ENCODE measurements at regions not wholly inside any gene's neighbourhood (a gene's known extent, or its start where the extent isn't known, plus 50 kb on each side); places are given as distances from the start of the nearest gene placed in this dataset.

- TF ChIP-seq, protein P1, sequence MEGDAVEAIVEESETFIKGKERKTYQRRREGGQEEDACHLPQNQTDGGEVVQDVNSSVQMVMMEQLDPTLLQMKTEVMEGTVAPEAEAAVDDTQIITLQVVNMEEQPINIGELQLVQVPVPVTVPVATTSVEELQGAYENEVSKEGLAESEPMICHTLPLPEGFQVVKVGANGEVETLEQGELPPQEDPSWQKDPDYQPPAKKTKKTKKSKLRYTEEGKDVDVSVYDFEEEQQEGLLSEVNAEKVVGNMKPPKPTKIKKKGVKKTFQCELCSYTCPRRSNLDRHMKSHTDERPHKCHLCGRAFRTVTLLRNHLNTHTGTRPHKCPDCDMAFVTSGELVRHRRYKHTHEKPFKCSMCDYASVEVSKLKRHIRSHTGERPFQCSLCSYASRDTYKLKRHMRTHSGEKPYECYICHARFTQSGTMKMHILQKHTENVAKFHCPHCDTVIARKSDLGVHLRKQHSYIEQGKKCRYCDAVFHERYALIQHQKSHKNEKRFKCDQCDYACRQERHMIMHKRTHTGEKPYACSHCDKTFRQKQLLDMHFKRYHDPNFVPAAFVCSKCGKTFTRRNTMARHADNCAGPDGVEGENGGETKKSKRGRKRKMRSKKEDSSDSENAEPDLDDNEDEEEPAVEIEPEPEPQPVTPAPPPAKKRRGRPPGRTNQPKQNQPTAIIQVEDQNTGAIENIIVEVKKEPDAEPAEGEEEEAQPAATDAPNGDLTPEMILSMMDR (IDR thresholded peaks at IDR 0.05): no peak
- Mint-ChIP-seq H3K27ac (ENCODE audit: unreplicated experiment) (no peak overlapping the region), H3K9me3 (ENCODE audit: low read depth) (no peaks in the 10 kb centered on the region), H3K4me1 (ENCODE audit: low read depth) (no peaks in the 10 kb centered on the region), H3K36me3 (ENCODE audit: low read depth) (no peaks in the 10 kb centered on the region), H3K4me3 (ENCODE audit: unreplicated experiment) (no peak overlapping the region), H3K27me3 (ENCODE audit: low read depth) (peaks cover 16% of the 10 kb centered on the region)
- no peak for DNase-seq (ENCODE audit: low spot score)
Observed at GRCh38 chr3:102576651-102577050, 141.8 kb downstream of the ZPLD1 start.

- Mint-ChIP-seq H3K4me3 (ENCODE audit: unreplicated experiment) (no peak overlapping the region), H3K4me1 (ENCODE audit: low read depth) (no peaks in the 10 kb centered on the region), H3K27me3 (ENCODE audit: low read depth) (peaks cover 13% of the 10 kb centered on the region), H3K36me3 (ENCODE audit: low read depth) (no peaks in the 10 kb centered on the region), H3K27ac (ENCODE audit: unreplicated experiment) (no peak overlapping the region), H3K9me3 (ENCODE audit: low read depth) (no peaks in the 10 kb centered on the region)
- DNase-seq (ENCODE audit: low spot score): no peak
- TF ChIP-seq, protein P1 (IDR thresholded peaks at IDR 0.05): no peak
Observed at GRCh38 chr3:102577082-102577789, 142.4 kb downstream of the ZPLD1 start.

DNA sequence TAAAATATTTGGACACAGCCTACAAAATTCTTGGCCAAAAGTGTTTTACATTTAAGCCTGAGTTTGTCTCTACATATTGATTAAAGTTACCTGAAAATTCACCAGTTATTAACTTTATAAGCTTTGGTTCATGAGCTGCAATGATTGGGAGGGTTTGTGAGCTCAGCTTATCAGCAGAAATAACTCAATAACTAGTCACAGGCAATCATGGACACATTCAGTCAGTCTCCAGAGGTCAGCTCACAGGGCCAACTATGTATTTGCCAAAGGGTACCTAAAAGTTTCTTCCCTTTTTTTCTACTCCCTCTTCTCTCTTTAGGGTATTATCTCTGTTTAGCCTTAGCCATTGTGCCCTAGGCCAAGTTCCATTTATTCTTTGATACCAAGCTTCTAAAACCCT is 145.9 kb downstream of the ZPLD1 start:
- H3K27me3 Mint-ChIP-seq (ENCODE audit: low read depth): peaks cover 8% of the 10 kb centered on the region
- no peaks in the 10 kb centered on the region for H3K9me3 Mint-ChIP-seq (ENCODE audit: low read depth)
- no peak for DNase-seq (ENCODE audit: low spot score)
- no peaks in the 10 kb centered on the region for H3K36me3 Mint-ChIP-seq (ENCODE audit: low read depth)
- no peak overlapping the region for H3K27ac Mint-ChIP-seq (ENCODE audit: unreplicated experiment)
- TF ChIP-seq, protein P1 (IDR thresholded peaks at IDR 0.05): no peak
- no peak overlapping the region for H3K4me3 Mint-ChIP-seq (ENCODE audit: unreplicated experiment)
- no peaks in the 10 kb centered on the region for H3K4me1 Mint-ChIP-seq (ENCODE audit: low read depth)

GRCh38 chr3:102586485-102586884 is 151.7 kb downstream of the ZPLD1 start:
- TF ChIP-seq, protein P1 (IDR thresholded peaks at IDR 0.05): no peak

GRCh38 chr3:102593812-102594602 is 159.2 kb downstream of the ZPLD1 start:
- H3K36me3 Mint-ChIP-seq (ENCODE audit: low read depth): no peaks in the 10 kb centered on the region

More at GRCh38 chr3:102586485-102586884, 151.7 kb downstream of the ZPLD1 start:
- no peak for DNase-seq (ENCODE audit: low spot score)
- Mint-ChIP-seq H3K9me3 (ENCODE audit: low read depth) (peaks cover 4% of the 10 kb centered on the region), H3K4me3 (ENCODE audit: unreplicated experiment) (no peak overlapping the region), H3K4me1 (ENCODE audit: low read depth) (no peaks in the 10 kb centered on the region), H3K27me3 (ENCODE audit: low read depth) (peaks cover 14% of the 10 kb centered on the region), H3K27ac (ENCODE audit: unreplicated experiment) (no peak overlapping the region), H3K36me3 (ENCODE audit: low read depth) (no peaks in the 10 kb centered on the region)

More at GRCh38 chr3:102593812-102594602, 159.2 kb downstream of the ZPLD1 start:
- DNase-seq (ENCODE audit: low spot score): no peak
- H3K9me3 Mint-ChIP-seq (ENCODE audit: low read depth): peaks cover 4% of the 10 kb centered on the region
- no peaks in the 10 kb centered on the region for H3K4me1 Mint-ChIP-seq (ENCODE audit: low read depth)
- H3K4me3 Mint-ChIP-seq (ENCODE audit: unreplicated experiment): no peak overlapping the region
- peaks cover 3% of the 10 kb centered on the region for H3K27me3 Mint-ChIP-seq (ENCODE audit: low read depth)
- no peak overlapping the region for H3K27ac Mint-ChIP-seq (ENCODE audit: unreplicated experiment)
- TF ChIP-seq, protein P1 (IDR thresholded peaks at IDR 0.05): no peak
